Body of pancreas (tissue), 4 donors: ENCODE measurements at regions not wholly inside any gene's neighbourhood (a gene's known extent, or its start where the extent isn't known, plus 50 kb on each side); places are given as distances from the start of the nearest gene placed in this dataset.

Experiments used
- POLR2A ChIP-seq, 3 donors: fragments of 450-650 bp; IDR thresholded peaks; one replicate each; pipeline ENCODE4 v1.6.1; 2016; ENCODE audit warnings: antibody characterized with exemption in 3 of 3, mild to moderate bottlenecking in 2 of 3
- TF ChIP-seq, protein P1 (sequence below), 7 experiments: fragments of 450-650 bp in 4 of 7; fragments of 200-600 bp in 3 of 7; sonication (generic) in 3 of 7; IDR thresholded peaks; one replicate each; pipeline ENCODE4 v1.5.1; 2016 to 2019; ENCODE audit warnings: antibody characterized with exemption in 7 of 7

DNA sequence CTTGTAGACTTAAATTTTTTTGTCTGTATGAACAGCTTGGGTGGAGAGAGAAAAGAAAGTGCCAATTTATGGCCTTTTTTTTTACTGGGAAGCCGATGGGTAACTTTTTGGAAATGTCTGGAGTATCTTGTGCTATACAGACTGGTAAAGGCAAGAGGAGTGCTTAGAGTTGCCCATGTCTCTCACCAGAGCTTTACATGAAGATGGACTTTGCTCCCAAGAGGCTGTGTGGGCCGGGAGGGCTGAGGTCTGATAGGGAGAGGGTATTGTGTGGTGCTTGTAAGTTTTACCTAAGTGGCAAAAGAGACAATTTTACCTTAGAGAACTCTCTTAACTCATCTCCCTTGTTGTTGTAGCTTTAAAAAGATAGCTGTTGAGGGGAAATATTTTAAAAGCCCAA is 203.2 kb downstream of the SEMA6A start:
- TF ChIP-seq, protein P1, sequence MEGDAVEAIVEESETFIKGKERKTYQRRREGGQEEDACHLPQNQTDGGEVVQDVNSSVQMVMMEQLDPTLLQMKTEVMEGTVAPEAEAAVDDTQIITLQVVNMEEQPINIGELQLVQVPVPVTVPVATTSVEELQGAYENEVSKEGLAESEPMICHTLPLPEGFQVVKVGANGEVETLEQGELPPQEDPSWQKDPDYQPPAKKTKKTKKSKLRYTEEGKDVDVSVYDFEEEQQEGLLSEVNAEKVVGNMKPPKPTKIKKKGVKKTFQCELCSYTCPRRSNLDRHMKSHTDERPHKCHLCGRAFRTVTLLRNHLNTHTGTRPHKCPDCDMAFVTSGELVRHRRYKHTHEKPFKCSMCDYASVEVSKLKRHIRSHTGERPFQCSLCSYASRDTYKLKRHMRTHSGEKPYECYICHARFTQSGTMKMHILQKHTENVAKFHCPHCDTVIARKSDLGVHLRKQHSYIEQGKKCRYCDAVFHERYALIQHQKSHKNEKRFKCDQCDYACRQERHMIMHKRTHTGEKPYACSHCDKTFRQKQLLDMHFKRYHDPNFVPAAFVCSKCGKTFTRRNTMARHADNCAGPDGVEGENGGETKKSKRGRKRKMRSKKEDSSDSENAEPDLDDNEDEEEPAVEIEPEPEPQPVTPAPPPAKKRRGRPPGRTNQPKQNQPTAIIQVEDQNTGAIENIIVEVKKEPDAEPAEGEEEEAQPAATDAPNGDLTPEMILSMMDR (IDR thresholded peaks at IDR 0.05), result no peak
- TF ChIP-seq POLR2A (IDR thresholded peaks at IDR 0.05), result no peak
